GM15510 (cell line): ENCODE measurements at regions not wholly inside any gene's neighbourhood (a gene's known extent, or its start where the extent isn't known, plus 50 kb on each side); places are given as distances from the start of the nearest gene placed in this dataset.

Experiments
- POLR2A ChIP-seq: IDR thresholded peaks from 3 replicates; pipeline ENCODE4 v1.6.1; 2011; ENCODE audit warnings: borderline replicate concordance; ENCODE audit not compliant: insufficient read length; ENCODE audit errors: extremely low read depth

DNA sequence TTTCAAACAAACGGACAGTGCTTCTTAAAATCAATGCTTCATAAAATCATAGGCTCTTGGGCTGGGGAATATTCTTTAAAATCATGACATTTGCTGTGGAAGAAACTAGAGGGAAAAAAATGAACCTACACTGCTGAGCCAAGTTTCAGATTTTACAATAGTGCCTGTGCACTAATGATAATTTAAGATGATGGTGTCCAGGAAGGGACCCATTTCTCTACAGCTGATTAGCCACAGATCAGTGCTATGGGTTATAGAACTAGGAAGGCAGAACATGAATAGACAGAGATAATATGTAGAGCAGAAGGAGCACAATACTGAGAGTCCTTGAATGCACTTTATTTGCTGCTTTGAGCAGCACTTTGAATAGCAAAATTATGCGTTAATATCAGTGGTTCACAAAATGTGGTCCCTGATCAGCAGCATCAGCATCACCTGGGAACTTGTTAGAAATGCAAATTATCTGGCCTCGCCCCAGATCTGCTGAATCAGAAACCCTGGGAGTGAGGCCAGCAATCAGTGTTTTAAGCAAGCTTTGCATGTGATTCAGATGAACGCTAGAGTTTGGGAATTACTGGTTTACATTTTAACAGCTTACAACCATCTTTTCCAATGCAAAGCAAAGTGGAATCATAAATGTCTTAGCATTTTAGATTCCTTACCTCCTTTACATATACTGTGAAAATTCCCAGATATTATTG, 135.8 kb upstream of the ANKRD28 start:
- TF ChIP-seq POLR2A = no peak

DNA sequence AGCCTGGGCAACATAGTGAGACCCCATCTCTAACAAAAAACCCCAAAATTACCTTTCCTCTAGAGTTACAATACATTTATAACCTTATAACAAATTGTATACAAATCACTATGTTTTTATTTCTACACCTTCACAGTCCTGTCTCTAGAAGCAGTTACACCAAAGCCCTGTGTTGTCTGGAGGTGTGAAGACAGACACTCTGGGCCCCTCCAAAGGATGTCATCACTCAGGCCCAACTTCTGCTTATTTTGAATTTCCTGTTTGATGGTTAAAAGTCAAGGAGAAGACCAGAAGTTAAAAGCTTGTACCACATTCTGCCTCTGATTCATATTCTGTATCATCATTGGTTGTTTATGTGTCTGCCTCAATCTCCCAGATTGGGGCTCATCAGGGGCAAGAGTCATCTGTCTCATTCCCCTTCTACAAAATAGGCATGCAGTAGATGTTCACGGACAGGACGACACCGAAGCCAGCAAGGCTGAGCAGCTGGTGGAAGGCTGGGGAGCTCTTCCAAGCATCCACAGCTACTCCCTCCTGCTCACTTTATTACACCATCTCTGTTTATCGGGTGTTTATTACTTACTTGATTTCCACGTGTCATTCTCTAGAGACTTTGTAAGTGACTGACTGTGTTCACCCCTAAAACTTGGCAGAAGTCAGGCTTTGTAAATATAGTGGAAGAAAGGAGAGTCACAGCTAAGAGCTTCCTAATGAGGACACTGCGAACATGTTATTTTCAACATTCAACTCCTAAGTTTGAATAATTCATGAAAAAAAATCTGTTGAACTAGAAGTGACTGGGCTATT, 136.8 kb upstream of the ANKRD28 start:
- TF ChIP-seq POLR2A = no peak

DNA sequence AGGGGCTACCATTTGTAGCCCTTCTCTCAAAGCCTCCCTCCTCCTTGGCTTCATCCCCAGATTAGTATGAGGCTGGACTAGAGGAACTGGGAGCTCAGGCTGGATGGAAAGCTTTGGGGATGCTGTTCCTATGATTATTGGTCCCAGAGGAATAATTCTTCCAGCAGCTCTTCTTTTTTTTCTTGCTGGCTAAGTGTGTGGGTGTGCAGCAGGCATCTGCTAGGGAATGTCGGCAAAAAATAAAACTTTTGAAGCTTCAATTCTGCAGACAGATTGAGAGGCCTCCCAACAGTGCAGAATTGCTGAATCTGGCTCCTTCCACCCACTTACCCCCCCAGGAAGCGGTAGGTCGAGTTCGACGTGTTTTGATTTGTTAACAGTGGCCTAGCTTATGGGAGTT, 138.5 kb upstream of the ANKRD28 start:
- no peak for TF ChIP-seq POLR2A

DNA sequence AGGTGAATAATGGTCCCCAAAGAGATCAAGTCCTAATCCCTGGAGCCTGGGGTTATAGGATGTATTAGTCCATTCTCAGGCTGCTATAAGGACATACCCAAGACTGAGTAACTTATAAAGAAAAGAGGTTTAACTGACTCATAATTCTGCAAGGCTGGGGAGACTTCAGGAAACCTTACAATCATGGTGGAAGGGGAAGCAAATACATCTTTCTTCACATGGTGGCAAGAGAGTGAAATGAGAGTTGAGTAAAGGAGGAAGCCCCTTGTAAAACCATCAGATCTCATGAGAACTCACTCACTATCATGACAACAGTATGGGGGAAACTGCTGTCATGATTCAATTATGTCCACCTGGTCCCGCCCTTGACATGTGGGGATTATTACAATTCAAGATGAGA, 142.9 kb upstream of the ANKRD28 start:
- no peak for TF ChIP-seq POLR2A

DNA sequence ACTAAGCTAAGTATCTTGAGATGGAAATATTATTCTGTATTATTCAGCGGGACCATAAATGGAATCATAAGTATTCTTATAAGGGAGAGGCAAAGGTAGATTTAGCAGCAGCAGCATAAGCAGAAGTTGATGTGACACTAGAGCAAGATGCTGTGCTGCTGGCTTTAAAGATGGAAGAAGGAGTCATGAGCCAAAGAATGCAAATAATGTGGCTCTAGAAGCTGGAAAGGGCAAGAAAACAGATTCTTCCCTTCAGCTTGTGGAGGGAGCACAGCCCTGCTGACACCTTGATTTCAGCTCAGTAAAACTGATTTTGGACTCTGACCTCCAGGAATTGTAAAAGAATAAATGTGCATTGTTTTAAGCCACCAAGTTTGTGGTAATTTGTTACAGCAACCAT, 144.2 kb upstream of the ANKRD28 start:
- no peak for TF ChIP-seq POLR2A

DNA sequence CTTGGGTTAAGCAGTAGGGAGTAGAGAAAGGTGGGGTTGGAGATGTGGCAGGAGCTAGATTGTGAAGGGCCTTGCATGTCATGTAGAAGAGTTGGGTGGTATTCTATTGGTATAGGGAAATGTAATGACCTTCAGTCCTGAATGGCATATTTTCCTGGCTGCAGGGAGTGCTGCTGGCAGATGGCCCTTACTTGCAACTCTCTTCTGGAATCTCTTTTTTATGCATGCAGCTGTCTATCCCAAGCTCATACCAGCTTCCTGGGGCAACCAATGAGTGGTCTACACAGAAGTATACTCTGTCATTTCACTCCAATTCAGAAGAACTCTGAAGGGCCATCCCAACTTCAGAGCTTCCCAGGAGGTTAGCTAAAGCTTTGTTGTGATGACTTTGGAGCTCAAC, 144.7 kb upstream of the ANKRD28 start:
- TF ChIP-seq POLR2A = no peak

DNA sequence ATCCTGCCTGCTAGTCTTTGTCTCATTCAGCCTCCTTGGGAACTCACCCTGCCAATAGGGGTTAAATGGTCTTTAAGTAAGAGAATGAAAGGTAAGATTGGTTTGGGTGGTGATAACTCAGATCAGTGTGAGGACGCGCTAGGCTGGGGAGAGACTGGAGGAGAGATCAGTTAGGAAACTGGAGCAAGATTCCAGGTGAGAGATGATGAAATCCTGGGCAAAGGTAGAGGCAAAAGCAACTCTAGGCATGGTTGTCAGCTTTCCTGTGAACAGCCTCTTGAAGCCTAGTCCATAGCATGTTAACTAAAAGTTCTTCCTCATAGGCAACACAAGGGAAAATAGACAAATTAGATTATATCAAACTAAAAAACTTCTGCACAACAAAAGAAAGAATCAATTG, 145.2 kb upstream of the ANKRD28 start:
- TF ChIP-seq POLR2A = no peak

DNA sequence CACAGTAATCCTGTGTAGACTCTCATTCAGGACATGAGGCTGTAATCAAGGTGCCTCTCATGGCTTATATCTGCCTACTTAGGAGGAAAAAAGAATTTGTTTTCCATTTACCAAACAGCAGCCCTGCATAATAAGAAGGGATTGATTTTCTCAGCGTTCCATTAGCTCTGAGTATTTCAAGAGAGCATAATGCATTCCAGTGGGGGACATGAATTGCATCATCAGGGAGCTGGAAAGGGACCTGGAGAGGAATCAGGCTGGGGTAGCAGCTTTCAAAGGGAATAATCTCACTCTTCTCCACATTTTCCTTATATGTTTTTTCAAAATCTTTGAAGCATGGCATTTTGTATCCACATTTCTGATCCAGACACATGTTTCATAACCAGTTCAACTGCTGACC, 150.6 kb upstream of the ANKRD28 start:
- no peak for TF ChIP-seq POLR2A

DNA sequence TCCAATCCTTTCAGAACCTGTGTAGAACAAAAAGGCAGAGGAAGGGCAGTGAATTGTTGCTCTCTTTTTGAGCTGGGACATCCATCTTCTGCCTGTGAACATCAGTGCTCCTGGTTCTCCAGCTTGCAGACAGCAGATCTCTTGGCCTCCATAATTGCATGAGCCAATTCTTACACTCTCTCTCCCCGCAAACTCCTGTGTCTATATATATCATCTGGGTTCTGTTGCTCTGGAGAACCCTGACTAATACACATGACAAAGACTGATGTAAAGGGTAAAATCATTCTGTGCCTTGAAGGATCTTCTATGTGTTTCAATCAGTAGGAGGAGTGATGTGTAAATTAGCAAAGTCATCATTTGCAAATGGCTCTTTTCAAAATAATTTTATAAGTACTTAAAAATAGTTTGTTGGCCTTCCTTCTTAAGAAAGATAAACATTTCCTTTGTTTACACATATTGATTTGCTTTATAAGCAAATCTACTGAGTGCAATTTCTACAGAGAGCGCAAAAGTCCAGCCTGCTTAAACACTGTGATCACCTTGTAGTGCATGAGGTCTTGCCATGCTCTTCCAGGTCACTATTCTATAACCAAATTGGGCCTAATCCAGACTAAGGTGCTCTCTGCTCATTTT, 154.9 kb upstream of the ANKRD28 start:
- no peak for TF ChIP-seq POLR2A

DNA sequence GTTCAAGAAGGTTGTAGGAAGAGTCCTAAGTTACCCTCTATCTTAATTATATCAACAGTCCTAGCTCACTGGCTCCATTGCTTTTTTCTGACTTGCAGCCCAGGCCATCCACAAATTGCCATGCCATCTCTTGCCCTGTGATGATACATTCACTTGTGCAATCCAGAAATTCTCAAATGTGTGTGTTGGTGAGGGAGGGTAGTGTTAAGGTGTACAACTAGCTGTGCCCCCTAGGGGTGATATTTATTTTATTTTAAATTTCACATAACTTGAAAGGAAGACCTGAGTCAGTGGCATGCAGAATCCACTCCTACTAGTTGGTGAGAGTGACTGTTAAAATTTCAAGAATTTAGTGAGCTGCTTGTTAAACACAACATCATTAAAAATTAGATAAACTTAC, 156.1 kb upstream of the ANKRD28 start:
- no peak for TF ChIP-seq POLR2A

DNA sequence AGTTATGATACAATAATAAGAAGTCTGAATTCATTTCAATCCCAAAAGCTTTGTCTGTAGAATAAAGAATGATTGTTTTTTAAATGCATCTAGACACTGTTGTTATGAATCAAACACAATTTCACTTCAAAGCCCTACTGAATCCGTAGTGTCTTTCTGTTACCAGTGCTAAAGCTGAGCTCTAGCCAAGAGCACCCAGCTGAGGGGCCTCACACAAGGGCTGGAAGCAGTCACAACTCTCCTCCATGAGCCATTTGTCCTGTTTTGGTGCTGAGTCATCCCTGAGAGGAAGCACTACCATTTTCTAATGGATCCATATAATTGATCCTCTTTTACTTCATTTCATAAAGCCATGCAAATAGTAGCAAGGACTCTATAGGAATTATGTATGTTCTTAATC, 158.2 kb upstream of the ANKRD28 start:
- no peak for TF ChIP-seq POLR2A

DNA sequence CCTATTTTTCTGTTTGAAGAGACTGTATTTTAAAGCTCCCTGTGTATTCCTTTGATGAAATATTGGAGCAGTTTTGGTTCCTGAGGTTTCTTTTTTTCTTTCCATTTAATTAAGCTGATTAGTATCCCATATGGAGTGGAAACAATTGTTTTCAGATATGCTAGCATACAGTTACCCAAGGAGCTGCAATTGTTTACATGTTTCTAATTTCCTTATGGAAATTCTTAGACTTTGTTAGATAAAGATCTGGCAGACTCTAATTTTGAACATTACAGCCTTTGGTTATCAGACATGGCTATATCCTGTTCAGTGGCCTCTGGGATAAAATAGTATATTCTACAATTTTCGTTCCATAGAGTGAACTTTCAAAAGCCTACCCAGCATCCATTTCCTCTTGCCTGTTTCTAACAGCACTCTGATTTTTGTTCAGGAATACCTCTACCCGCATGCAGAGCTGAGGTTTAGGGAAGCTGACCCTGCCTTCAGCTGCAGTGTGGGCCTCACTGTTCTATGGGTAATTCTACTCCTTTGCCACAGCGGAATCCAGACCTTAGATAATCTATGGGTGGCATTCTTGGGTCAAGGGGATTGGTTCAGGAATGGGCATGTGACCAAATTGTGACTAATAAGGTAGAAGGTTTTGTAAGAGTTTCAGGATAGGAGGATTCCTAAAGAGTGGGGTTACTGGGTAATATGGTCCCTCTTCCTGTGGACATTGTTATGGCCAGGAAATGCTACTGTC, 161.1 kb upstream of the ANKRD28 start:
- TF ChIP-seq POLR2A = no peak

DNA sequence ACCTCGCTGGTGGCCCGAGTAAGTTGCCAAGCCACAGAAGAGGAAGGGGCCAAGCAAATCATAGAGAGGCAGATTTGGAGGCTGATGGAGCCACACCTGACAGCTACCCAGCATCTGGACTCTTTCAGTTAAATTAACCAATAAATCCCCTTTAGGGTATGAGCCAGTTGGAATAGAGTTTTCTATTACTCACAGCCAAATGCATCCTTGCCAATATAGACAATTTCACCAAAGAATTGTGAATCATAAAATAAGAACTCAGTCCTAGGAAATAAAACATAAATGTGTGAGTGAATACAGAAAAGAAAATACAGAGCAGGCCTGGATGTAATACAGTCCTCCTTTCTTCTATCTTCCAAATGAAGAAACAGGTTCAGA, 161.6 kb upstream of the ANKRD28 start:
- no peak for TF ChIP-seq POLR2A

DNA sequence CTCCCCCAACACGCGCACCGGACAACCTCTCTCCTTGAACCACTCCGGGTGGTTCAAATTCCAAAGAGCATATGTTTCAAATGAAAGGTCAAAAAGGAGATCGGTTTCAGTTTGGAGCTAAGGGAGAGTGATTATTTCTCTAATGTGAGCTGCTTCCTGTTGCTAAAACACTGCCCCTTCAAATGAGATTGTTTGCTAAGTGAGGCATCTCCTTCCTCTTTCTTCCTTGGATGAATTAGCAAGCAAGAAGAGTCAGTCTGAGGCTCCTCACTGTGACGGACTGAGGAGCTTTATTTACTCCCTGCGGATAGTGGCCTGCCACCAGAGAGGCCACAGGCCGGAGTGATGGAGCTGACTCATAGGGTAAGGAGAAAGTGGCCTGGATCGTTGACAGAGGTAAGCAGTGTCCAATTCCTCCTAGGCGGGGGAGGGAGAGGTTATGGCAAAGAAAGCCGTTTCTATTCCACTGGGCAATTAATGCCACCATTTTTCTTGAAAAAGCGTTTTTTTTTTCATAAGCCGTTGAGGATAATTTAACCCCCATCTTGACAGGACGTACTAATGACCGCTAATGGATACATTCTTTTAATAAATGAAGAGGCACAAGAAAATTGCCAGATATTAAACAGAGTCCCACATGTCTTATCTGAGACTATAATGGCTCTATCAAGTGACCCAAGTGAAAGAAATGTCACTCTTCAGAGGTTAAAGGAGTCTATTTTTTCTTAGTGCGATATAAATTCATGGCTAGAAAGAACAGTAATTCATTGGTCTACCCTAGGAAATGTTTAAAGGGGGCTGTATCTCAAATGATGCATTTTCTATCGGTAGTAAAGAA, 167.0 kb upstream of the ANKRD28 start:
- TF ChIP-seq POLR2A = no peak

DNA sequence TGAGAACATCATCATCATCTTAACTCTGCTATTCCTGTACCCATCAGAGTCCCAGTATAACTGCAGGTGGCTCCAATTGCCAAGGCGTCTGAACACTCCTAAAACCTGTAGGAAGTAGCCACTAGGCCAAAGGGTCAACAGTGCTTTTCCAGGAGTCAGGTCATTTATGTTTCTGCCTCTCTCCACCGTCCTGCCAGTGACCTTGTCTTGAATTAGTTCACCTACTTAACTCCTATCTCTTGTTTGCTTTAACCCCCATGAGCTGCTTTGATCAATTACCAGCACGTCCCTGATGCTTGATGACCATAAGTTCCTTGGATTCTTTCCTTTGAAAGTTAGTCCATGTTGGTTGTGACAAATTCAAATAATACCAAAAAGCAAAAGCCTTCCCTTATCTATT, 169.8 kb upstream of the ANKRD28 start:
- TF ChIP-seq POLR2A = no peak
